Right cardiac atrium (tissue), 5 donors: ENCODE measurements at regions not wholly inside any gene's neighbourhood (a gene's known extent, or its start where the extent isn't known, plus 50 kb on each side); places are given as distances from the start of the nearest gene placed in this dataset.

ENCODE experiments used
- ATAC-seq, 2 donors: fragments of 200-7000 bp; cut with Tn5 transposase; one replicate each; pipeline versions ENCODE4 v1.8.0 to v1.9.1; 2020; ENCODE audit warnings: moderate library complexity in 2 of 2, mild to moderate bottlenecking in 1 of 2
- DNase-seq, 3 donors: peaks; one replicate each; pipeline ENCODE4 v3.0.0-alpha.2; 2020
- H3K27ac ChIP-seq: one replicate; pipeline ENCODE4 v1.5.1; 2013; ENCODE audit warnings: mild to moderate bottlenecking, low read length, control low read depth, moderate library complexity
- H3K27me3 ChIP-seq: one replicate; pipeline ENCODE4 v1.6.1; 2013; ENCODE audit not compliant: control insufficient read depth, insufficient read depth
- H3K4me1 ChIP-seq: one replicate; pipeline ENCODE4 v1.6.1; 2013; ENCODE audit warnings: low read length; ENCODE audit not compliant: control insufficient read depth, insufficient read depth
- H3K4me3 ChIP-seq: one replicate; pipeline ENCODE4 v1.5.1; 2013; ENCODE audit warnings: low read length, control low read depth
- H3K9me3 ChIP-seq: one replicate; pipeline ENCODE4 v1.6.1; 2013; ENCODE audit warnings: low read length; ENCODE audit not compliant: control insufficient read depth
- WGBS: extraction: QIAGEN DNeasy Blood & Tissue Kit; methylation state at CpG from one replicate; pipeline ENCODE4 v1.1.7; 2013; 5-methylcytosine and 5-hydroxymethylcytosine counted together
- intact Hi-C, 4 donors: fragments of 100-400 bp; cut with DNase I; formaldehyde crosslinking; loops; one replicate each; pipeline versions ENCODE4 v1.11.0 to v1.14.0; 2022 to 2023
- donor health status: healthy with polysubstance abuse.
- donor health status: DM: no; HTN: yes; CAD: no.
- donor health status: DM: no; HTN: no; CAD: no.
- donor health status: DM: no; HTN: yes; CAD: no; lungs with severe emphysema.
- donor health status: DM: yes; HTN: yes; CAD: no.

DNA sequence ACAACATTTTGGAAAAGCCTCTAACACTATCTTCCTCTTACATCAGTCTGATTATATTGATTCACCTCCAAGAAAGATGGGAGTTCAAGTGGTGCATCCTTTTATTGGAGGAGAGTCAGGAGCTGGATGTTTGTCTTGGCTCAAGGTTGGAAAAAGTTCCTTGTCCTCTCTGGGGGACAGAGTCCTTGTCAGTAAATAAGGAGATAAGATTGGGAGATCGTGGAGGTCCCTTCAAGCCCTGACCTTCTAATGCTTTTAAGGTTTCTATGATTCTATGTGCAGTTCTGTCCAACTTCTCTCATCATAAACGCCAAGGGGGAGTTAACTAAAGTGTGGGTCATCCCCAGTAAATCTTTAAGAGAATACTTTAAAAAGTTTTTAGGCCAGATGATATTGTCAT, 60.9 kb upstream of the CCBE1 start:
- H3K4me1 ChIP-seq, result no peaks in the 10 kb centered on the region
- ATAC-seq, result no peak
- H3K27ac ChIP-seq, result no peak overlapping the region
- H3K9me3 ChIP-seq, result no peaks in the 10 kb centered on the region
- DNase-seq, result no peak
- H3K4me3 ChIP-seq, result no peak overlapping the region
- 33% methylated on average over 2 of the region's 2 CpGs for WGBS
- no peaks in the 10 kb centered on the region for H3K27me3 ChIP-seq
- intact Hi-C loops, result no loop called here

- WGBS, result 53% methylated on average over 1 of the region's 1 CpG
- H3K9me3 ChIP-seq, result no peaks in the 10 kb centered on the region
- H3K27me3 ChIP-seq, result no peaks in the 10 kb centered on the region
- H3K27ac ChIP-seq, result no peak overlapping the region
- intact Hi-C loops, result no loop called here
- ATAC-seq (no peak), DNase-seq (no peak)
- H3K4me3 ChIP-seq, result no peak overlapping the region
- no peaks in the 10 kb centered on the region for H3K4me1 ChIP-seq
These were observed 55.4 kb upstream of the CCBE1 start for GRCh38 chr18:59752666-59753065.

DNA sequence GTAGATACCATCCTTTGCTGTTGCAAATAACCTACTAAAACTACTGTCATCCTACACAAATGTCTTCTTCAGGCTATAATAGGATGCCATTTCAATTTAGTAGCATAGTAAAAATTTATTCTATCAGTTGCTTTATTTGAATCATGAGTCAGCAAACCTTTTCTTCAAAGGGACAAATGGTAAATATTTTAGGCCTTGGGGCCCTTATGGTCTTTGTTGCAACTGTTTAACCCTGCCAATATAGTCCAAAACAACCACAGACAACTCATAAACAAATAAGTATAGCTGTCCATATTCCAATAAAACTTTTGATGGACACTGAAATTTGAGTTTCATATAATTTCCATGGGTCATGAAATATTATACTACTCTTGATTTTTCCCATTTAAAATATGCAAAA, 54.0 kb upstream of the CCBE1 start:
- Histone ChIP-seq H3K27ac (no peak overlapping the region), H3K4me1 (no peaks in the 10 kb centered on the region), H3K9me3 (no peaks in the 10 kb centered on the region), H3K27me3 (no peaks in the 10 kb centered on the region), H3K4me3 (no peak overlapping the region)
- intact Hi-C loops, result no loop called here
- DNase-seq (no peak), ATAC-seq (no peak)

DNA sequence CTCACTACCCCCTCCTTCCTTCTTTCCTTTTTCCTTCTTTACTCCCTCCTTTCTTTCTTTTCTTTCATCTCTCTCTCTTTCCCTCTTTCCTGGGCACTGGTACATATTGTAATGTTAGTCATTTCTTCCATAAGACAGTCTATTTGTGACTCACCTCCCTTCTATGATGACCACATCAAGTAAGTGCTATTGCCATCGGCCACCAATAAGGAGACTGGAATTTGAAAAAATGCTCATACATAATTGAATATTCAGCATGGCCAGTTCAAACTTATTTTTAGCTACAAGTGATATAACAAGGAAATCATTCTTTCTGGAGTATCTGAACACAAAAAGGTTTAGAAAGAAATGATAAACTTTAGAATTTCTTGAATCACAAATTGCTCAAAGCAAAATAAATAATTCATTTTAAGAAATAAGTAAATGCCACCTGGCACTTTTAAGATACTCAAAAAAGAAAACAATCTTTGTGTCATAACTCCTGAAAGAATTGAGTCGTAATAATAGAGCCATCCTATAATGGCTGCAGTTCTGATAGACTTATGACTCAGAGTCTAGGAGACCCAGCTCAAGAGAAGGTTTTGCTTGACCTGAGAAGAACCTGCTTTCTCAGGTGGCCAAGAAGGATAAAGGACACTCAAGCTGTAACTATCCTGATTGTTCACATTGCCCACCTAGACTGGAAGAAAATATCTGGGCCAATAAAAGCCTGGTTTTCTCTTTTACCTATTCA, 51.6 kb upstream of the CCBE1 start:
- 88% methylated on average over 2 of the region's 2 CpGs for WGBS
- no peaks in the 10 kb centered on the region for H3K9me3 ChIP-seq
- no peak overlapping the region for H3K27ac ChIP-seq
- no peak for DNase-seq
- no peaks in the 10 kb centered on the region for H3K4me1 ChIP-seq
- no peaks in the 10 kb centered on the region for H3K27me3 ChIP-seq
- no peak for ATAC-seq
- H3K4me3 ChIP-seq, result no peak overlapping the region
- intact Hi-C loops, result no loop called here
